GM18951 (cell line): ENCODE measurements at regions not wholly inside any gene's neighbourhood (a gene's known extent, or its start where the extent isn't known, plus 50 kb on each side); places are given as distances from the start of the nearest gene placed in this dataset.
"Not testable (repeated sequence)": the region's sequence is repeated elsewhere in the genome, so short reads cannot be mapped to it uniquely, and the experiment has no call there.

Experiments used
- POLR2A ChIP-seq: IDR thresholded peaks from 4 replicates; pipeline ENCODE4 v1.6.1; 2011; ENCODE audit warnings: mild to moderate bottlenecking; ENCODE audit not compliant: insufficient read length, insufficient read depth; ENCODE audit errors: extremely low read depth
- in situ Hi-C: fragments of 300-500 bp; cut with MboI; formaldehyde crosslinking; loops from one replicate; pipeline ENCODE4 v1.12.0; 2022; ENCODE audit warnings: low sequenced_read_pairs, mixed read lengths, inconsistent platforms; ENCODE audit not compliant: unreplicated experiment

- in situ Hi-C loops = no loop called here
Measured at GRCh38 chr2:176567361-176567760, 298.1 kb downstream of the MTX2 start.

GRCh38 chr2:176569574-176569973, 300.3 kb downstream of the MTX2 start:
- TF ChIP-seq POLR2A = no peak

More at GRCh38 chr2:176567361-176567760, 298.1 kb downstream of the MTX2 start:
- no peak for TF ChIP-seq POLR2A

DNA sequence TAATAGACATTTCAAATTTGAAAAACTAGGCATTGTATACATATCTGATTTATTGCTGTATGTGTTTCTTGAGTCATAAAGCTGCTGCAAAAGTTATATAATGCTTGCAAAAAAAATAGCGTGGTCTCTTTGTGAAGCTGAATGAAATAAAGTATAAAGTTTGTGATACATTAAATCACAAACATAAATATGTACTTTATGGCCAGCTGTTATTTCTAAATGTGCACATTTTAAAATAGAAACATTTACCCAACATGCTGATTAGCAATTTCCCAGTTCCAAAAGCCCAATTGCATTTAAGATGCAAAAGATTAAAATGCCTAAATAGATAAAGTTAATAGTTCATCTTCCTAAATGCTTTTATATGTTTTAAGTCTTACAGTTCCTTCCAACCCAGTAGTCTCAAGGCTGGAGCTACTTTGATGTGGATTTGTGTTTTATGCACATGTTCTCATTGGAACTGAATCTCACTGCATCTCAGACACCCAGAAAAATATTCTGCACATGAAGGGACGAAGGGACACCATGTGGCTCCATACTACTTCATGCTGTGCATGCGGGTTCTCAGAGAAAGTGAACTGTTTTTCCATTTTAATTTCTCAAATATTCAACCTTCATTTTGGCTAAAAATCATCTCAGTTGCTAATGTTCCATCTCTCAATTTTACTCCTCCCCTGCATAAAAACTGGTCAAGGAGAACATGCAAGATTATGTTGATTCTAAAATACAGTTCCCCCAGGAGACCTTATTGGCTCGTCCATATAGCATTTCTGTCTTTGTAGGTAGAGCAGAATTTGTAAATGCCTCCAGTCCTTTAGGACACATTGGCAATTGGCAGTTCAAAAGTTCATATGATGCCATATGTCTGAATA, 304.6 kb downstream of the MTX2 start:
- in situ Hi-C loops = no loop called here
- TF ChIP-seq POLR2A = no peak

More at GRCh38 chr2:176569574-176569973, 300.3 kb downstream of the MTX2 start:
- in situ Hi-C loops = no loop called here

GRCh38 chr2:176574484-176575236, 305.4 kb downstream of the MTX2 start:
- in situ Hi-C loops = no loop called here
- no peak for TF ChIP-seq POLR2A

GRCh38 chr2:176575237-176575744, 306.0 kb downstream of the MTX2 start:
- in situ Hi-C loops = no loop called here

GRCh38 chr2:176577054-176577453, 307.8 kb downstream of the MTX2 start:
- in situ Hi-C loops = no loop called here
- no peak for TF ChIP-seq POLR2A

More at GRCh38 chr2:176575237-176575744, 306.0 kb downstream of the MTX2 start:
- TF ChIP-seq POLR2A = no peak

DNA sequence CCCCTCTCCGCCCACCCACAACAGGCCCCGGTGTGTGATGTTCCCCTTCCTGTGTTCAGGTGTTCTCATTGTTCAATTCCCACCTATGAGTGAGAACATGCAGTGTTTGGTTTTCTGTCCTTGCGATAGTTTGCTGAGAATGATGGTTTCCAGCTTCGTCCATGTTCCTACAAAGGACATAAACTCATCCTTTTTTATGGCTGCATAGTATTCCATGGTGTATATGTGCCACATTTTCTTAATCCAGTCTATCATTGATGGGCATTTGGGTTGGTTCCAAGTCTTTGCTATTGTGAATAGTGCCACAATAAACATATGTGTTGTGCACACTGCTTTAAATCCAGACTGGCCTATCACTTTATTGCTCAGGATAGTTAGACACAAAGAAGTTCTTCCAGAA, 309.1 kb downstream of the MTX2 start:
- in situ Hi-C loops = not testable (repeated sequence)

DNA sequence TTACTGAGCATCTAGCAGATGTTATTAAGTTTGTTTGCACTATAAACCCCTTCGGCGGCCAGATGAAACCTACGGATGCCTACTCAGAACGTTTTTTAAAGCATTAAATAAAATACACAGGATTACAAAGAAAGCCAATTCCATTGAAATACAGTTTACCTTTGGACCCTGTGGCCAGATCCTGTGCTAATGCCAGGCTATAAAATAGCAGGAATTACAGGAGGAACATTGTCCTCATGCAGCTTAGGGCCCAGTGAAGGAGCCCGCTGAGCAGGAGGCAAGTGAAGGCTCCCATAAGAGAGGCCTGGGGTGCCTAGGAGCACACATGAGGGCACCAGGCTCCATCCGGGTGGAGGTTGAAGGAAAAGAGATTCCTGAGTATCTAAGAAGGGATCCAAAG, 310.4 kb downstream of the MTX2 start:
- in situ Hi-C loops = no loop called here
- TF ChIP-seq POLR2A = no peak

- no peak for TF ChIP-seq POLR2A
- in situ Hi-C loops = no loop called here
Measured at GRCh38 chr2:176581557-176582165, 312.4 kb downstream of the MTX2 start.

- in situ Hi-C loops = no loop called here
- TF ChIP-seq POLR2A = no peak
Measured at GRCh38 chr2:176582176-176582575, 312.9 kb downstream of the MTX2 start.

DNA sequence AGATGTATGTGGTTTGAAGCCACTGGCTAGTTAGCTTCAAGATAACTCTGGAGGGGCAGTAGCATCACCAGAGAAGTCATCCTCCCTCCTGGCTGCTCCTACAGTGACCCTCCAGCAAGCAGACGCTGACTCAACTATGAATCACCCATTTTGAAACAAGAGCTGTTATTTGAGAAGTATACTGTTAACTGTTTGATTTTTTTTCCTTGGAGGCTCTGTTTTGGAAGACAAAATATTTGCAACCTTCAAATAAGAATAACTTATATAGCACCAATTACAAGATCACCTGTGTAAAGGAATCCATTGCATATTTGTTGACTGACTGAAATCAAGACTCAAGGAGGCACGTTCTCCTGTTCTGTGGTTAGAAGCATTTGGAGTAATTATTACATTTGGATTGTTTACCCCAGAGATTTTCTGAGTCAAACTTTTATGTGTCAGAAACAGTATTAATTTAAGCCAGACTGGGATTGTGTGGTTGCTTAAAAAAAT, 313.8 kb downstream of the MTX2 start:
- in situ Hi-C loops = no loop called here
- TF ChIP-seq POLR2A = no peak

DNA sequence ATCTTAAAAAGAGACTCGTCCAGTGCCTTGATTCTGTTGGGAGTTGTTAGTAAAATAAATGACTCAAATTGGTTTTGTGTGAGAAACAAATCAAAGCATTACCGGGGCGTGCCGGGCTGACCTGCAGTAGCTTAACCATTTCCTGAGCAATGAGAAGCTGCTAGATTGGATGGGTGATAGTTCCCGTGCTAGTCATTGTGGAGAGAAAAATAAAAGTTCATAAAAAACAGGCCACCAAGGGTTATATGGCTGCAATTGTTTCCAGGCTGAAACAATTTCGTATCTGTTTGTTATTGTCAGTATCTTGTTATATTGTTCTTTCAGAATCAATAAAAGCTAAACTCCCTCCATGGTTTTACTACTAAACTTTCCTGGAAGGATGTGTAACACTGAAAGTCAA, 314.4 kb downstream of the MTX2 start:
- in situ Hi-C loops = no loop called here
- no peak for TF ChIP-seq POLR2A

DNA sequence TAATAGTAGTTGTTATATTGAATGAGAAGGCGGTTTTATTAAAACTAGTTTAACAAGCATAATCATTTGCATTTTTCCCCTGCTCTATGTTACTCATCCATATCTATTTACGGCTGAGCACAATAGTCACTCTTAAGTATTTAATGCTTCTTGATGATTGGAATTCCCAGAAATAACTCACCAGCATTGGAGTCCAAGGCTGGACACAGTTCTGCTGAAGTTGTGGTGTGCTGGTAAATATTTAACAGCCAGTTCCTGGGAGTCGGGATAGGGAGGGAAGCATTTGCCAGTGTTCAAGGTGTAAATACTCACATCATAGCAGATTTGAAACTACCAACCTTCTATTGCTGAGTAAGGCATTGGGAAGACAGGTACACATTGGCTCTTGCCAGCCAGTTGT, 315.1 kb downstream of the MTX2 start:
- no peak for TF ChIP-seq POLR2A
- in situ Hi-C loops = no loop called here
